ENCODE measurements at regions not wholly inside any gene's neighbourhood (a gene's known extent, or its start where the extent isn't known, plus 50 kb on each side); places are given as distances from the start of the nearest gene placed in this dataset.

DNA sequence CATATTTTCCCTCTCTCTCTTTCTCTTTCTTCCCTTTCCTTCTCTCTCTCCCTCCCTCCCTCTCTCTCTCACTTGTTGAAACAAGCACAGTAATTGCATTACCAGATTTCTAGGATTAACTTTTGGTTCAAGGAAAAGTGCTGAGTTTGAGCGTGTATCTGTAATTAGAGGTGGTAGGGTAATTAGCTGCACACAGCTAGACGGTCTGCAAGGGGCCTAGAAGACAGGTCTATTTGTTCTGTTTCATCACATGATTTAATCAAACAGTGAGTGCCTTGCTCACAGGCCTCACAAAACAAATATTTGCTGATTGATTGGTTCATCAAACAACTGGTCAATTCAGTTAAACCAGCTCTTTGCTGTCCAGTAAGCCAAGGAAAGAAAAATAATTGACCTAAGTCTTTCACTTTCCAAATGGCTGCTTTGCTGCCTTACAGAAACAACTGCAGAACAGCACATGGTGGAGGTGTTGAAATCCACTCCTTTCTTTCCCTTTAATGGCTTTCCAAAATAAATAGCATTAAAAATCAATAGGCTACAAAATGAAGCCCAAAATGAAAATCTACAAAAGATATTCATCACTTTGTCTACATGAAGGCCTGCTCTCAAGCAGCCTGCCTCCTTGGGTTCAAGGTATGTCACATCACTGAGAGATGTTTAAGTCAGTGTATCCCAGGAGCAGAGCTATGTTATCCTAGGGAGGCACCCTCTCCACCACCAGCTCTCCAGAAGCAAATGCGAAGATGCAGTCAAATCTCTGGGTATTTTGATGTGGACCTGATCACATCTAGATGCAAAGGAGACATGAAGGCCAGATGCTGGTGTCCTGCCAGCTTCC, 264.4 kb upstream of the SIX2 start:
- H3K4me3 ChIP-seq (replicated peaks; ENCODE audit: insufficient read depth, low read length), result no peak overlapping the region
- H3K27ac ChIP-seq (replicated peaks), result no peak overlapping the region
- no peak for TF ChIP-seq REST (IDR thresholded peaks at IDR 0.05; ENCODE audit: insufficient replicate concordance, low read depth)
- TF ChIP-seq GABPA (IDR thresholded peaks at IDR 0.05; ENCODE audit: low read depth), result no peak
- no peak for TF ChIP-seq POLR2AphosphoS5 (IDR thresholded peaks at IDR 0.05; ENCODE audit: low read depth)
- no peak for TF ChIP-seq SPI1 (IDR thresholded peaks at IDR 0.05; ENCODE audit: borderline replicate concordance, low read depth)
- TF ChIP-seq, protein P1, sequence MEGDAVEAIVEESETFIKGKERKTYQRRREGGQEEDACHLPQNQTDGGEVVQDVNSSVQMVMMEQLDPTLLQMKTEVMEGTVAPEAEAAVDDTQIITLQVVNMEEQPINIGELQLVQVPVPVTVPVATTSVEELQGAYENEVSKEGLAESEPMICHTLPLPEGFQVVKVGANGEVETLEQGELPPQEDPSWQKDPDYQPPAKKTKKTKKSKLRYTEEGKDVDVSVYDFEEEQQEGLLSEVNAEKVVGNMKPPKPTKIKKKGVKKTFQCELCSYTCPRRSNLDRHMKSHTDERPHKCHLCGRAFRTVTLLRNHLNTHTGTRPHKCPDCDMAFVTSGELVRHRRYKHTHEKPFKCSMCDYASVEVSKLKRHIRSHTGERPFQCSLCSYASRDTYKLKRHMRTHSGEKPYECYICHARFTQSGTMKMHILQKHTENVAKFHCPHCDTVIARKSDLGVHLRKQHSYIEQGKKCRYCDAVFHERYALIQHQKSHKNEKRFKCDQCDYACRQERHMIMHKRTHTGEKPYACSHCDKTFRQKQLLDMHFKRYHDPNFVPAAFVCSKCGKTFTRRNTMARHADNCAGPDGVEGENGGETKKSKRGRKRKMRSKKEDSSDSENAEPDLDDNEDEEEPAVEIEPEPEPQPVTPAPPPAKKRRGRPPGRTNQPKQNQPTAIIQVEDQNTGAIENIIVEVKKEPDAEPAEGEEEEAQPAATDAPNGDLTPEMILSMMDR (IDR thresholded peaks at IDR 0.05; ENCODE audit: insufficient read depth, low read length), result no peak
- DNase-seq (ENCODE audit: low read depth in 1 of 2, low spot score in 1 of 2), result no peak
- H3K27me3 ChIP-seq (ENCODE audit: insufficient read depth, poor library complexity, severe bottlenecking), result peaks cover 3% of the 10 kb centered on the region

DNA sequence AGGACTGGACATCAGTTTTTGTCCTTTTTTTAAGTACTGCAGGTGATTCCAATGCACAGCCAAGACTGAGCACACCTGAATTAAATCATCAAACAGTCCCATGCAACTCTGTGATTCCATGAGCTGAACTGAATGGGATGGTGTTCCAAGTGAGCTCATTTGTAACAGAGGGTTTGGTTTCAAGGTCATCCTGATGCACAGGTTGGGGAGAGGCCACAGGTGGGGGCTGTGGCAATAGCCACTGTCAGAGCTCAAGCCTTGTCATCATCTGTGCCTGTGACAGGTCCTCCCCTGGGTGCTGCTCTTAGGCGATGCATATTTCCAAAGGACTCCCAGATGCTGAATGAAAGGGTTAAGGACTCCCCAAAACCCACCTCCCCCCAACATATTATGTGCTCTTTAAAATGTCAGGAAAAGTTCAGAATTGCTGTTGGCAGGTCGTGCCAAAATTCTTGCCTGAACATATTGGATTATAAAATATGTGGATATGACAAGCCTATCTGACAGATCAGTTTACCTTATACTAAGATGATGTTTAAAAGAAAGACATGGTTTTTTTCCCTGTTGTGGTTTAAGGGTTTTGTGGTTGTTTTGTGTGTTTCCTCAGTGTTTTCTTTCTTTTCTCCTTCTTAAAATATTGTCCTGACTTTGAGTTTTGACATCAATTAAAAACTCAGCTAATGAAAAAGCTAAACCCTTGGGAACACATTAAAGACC, 263.5 kb upstream of the SIX2 start:
- TF ChIP-seq GABPA (IDR thresholded peaks at IDR 0.05; ENCODE audit: low read depth) (no peak), SPI1 (IDR thresholded peaks at IDR 0.05; ENCODE audit: borderline replicate concordance, low read depth) (no peak), REST (IDR thresholded peaks at IDR 0.05; ENCODE audit: insufficient replicate concordance, low read depth) (no peak), POLR2AphosphoS5 (IDR thresholded peaks at IDR 0.05; ENCODE audit: low read depth) (no peak)
- TF ChIP-seq, protein P1 (IDR thresholded peaks at IDR 0.05; ENCODE audit: insufficient read depth, low read length), result no peak
- no peak overlapping the region for H3K27ac ChIP-seq (replicated peaks)
- no peak for DNase-seq (ENCODE audit: low read depth in 1 of 2, low spot score in 1 of 2)
- peaks cover 3% of the 10 kb centered on the region for H3K27me3 ChIP-seq (ENCODE audit: insufficient read depth, poor library complexity, severe bottlenecking)
- H3K4me3 ChIP-seq (replicated peaks; ENCODE audit: insufficient read depth, low read length), result no peak overlapping the region

GRCh38 chr2:45269149-45269793, 260.0 kb upstream of the SIX2 start:
- no peak for DNase-seq (ENCODE audit: low read depth in 1 of 2, low spot score in 1 of 2)
- no peak for TF ChIP-seq POLR2AphosphoS5 (IDR thresholded peaks at IDR 0.05; ENCODE audit: low read depth)
- TF ChIP-seq, protein P1 (IDR thresholded peaks at IDR 0.05; ENCODE audit: insufficient read depth, low read length), result no peak

More at GRCh38 chr2:45269149-45269793, 260.0 kb upstream of the SIX2 start:
- Histone ChIP-seq H3K27me3 (ENCODE audit: insufficient read depth, poor library complexity, severe bottlenecking) (peaks cover 3% of the 10 kb centered on the region), H3K4me3 (replicated peaks; ENCODE audit: insufficient read depth, low read length) (no peak overlapping the region), H3K27ac (replicated peaks) (no peak overlapping the region)
